ENCODE measurements at regions not wholly inside any gene's neighbourhood (a gene's known extent, or its start where the extent isn't known, plus 50 kb on each side); places are given as distances from the start of the nearest gene placed in this dataset.

- Mint-ChIP-seq H3K36me3 (no peaks in the 10 kb centered on the region), H3K9me3 (peaks cover 3% of the 10 kb centered on the region)
Observed at GRCh38 chr3:66145408-66145733, 75.4 kb upstream of the SLC25A26 start.

GRCh38 chr3:66144568-66145407 lies 76.0 kb upstream of the SLC25A26 start:
- TF ChIP-seq CTCF (conservative IDR thresholded peaks at IDR 0.05) = no peak
- Mint-ChIP-seq H3K4me1 (ENCODE audit: unreplicated experiment) (peaks cover 8% of the 10 kb centered on the region), H3K4me3 (no peak overlapping the region), H3K36me3 (no peaks in the 10 kb centered on the region), H3K9me3 (peaks cover 3% of the 10 kb centered on the region), H3K27ac (no peak overlapping the region), H3K27me3 (no peaks in the 10 kb centered on the region)
- no peak for DNase-seq (ENCODE audit: extremely low spot score, unreplicated experiment)

More at GRCh38 chr3:66145408-66145733, 75.4 kb upstream of the SLC25A26 start:
- no peak for DNase-seq (ENCODE audit: extremely low spot score, unreplicated experiment)
- H3K4me3 Mint-ChIP-seq = no peak overlapping the region
- H3K27ac Mint-ChIP-seq = no peak overlapping the region
- no peaks in the 10 kb centered on the region for H3K27me3 Mint-ChIP-seq
- peaks cover 8% of the 10 kb centered on the region for H3K4me1 Mint-ChIP-seq (ENCODE audit: unreplicated experiment)
- no peak for TF ChIP-seq CTCF (conservative IDR thresholded peaks at IDR 0.05)

- H3K27me3 Mint-ChIP-seq = no peaks in the 10 kb centered on the region
- no peaks in the 10 kb centered on the region for H3K36me3 Mint-ChIP-seq
- TF ChIP-seq CTCF (conservative IDR thresholded peaks at IDR 0.05) = no peak
- H3K4me3 Mint-ChIP-seq = no peak overlapping the region
- no peak overlapping the region for H3K27ac Mint-ChIP-seq
- DNase-seq (ENCODE audit: extremely low spot score, unreplicated experiment) = no peak
- H3K9me3 Mint-ChIP-seq = peaks cover 3% of the 10 kb centered on the region
- peaks cover 19% of the 10 kb centered on the region for H3K4me1 Mint-ChIP-seq (ENCODE audit: unreplicated experiment)
Observed at GRCh38 chr3:66142079-66142478, 78.7 kb upstream of the SLC25A26 start.

- no peak for DNase-seq (ENCODE audit: extremely low spot score, unreplicated experiment)
- H3K4me3 Mint-ChIP-seq = no peak overlapping the region
- peaks cover 19% of the 10 kb centered on the region for H3K4me1 Mint-ChIP-seq (ENCODE audit: unreplicated experiment)
- no peak for TF ChIP-seq CTCF (conservative IDR thresholded peaks at IDR 0.05)
- peaks cover 3% of the 10 kb centered on the region for H3K9me3 Mint-ChIP-seq
- no peak overlapping the region for H3K27ac Mint-ChIP-seq
- H3K36me3 Mint-ChIP-seq = no peaks in the 10 kb centered on the region
- no peaks in the 10 kb centered on the region for H3K27me3 Mint-ChIP-seq
Observed at GRCh38 chr3:66140743-66141372, 79.9 kb upstream of the SLC25A26 start.

- Mint-ChIP-seq H3K27ac (no peak overlapping the region), H3K4me1 (ENCODE audit: unreplicated experiment) (peaks cover 19% of the 10 kb centered on the region), H3K4me3 (no peak overlapping the region), H3K27me3 (no peaks in the 10 kb centered on the region), H3K36me3 (no peaks in the 10 kb centered on the region), H3K9me3 (peaks cover 1% of the 10 kb centered on the region)
- TF ChIP-seq CTCF (conservative IDR thresholded peaks at IDR 0.05) = no peak
- DNase-seq (ENCODE audit: extremely low spot score, unreplicated experiment) = no peak
Observed at GRCh38 chr3:66140106-66140505, 80.7 kb upstream of the SLC25A26 start.
